Prostate gland (tissue), 2 donors: ENCODE measurements at regions not wholly inside any gene's neighbourhood (a gene's known extent, or its start where the extent isn't known, plus 50 kb on each side); places are given as distances from the start of the nearest gene placed in this dataset.

ENCODE experiments used
- DNase-seq: peaks from one replicate; pipeline ENCODE4 v3.0.0-alpha.2; 2019; ENCODE audit warnings: low spot score
- H3K27ac ChIP-seq, 2 donors: fragments of 200-600 bp; sonication (generic); 2 replicates each; pipeline ENCODE4 v1.5.1; 2017 to 2019
- H3K27me3 ChIP-seq: fragments of 200-600 bp; sonication (generic); replicated peaks from 2 replicates; pipeline ENCODE4 v1.5.1; 2019; ENCODE audit not compliant: insufficient read depth
- H3K36me3 ChIP-seq, 2 donors: fragments of 200-600 bp; sonication (generic); 1 replicate in 1 of 2; 2 replicates in 1 of 2; pipeline versions ENCODE4 v1.5.1 to v1.8.1; 2017 to 2019
- H3K4me1 ChIP-seq: fragments of 200-600 bp; sonication (generic); replicated peaks from 2 replicates; pipeline ENCODE4 v1.5.1; 2019
- H3K4me3 ChIP-seq, 2 donors: fragments of 200-600 bp; sonication (generic); 2 replicates each; pipeline ENCODE4 v1.5.1; 2017 to 2019
- H3K9me3 ChIP-seq: fragments of 200-600 bp; sonication (generic); 2 replicates; pipeline ENCODE4 v1.5.1; 2017
- CTCF ChIP-seq, 4 experiments: fragments of 200-600 bp in 2 of 4; fragments of 450-650 bp in 2 of 4; sonication (generic) in 2 of 4; IDR thresholded peaks; 1 replicate in 3 of 4; 2 replicates in 1 of 4; pipeline ENCODE4 v1.5.1; 2016 to 2019; ENCODE audit warnings: antibody characterized with exemption in 4 of 4, mild to moderate bottlenecking in 2 of 4, moderate library complexity in 2 of 4
- POLR2A ChIP-seq: fragments of 450-650 bp; IDR thresholded peaks from one replicate; pipeline ENCODE4 v1.6.1; 2016; ENCODE audit warnings: antibody characterized with exemption, mild to moderate bottlenecking
- POLR2AphosphoS5 ChIP-seq: sonication (generic); formaldehyde crosslinking; IDR thresholded peaks from one replicate; pipeline ENCODE4 v1.6.1; 2017; ENCODE audit warnings: antibody characterized with exemption
- WGBS: methylation state at CpG from one replicate; pipeline ENCODE4 v1.1.5; 2018; 5-methylcytosine and 5-hydroxymethylcytosine counted together
- intact Hi-C: fragments of 100-400 bp; cut with DNase I; formaldehyde crosslinking; loops from one replicate; pipeline ENCODE4 v1.14.2; 2022

DNA sequence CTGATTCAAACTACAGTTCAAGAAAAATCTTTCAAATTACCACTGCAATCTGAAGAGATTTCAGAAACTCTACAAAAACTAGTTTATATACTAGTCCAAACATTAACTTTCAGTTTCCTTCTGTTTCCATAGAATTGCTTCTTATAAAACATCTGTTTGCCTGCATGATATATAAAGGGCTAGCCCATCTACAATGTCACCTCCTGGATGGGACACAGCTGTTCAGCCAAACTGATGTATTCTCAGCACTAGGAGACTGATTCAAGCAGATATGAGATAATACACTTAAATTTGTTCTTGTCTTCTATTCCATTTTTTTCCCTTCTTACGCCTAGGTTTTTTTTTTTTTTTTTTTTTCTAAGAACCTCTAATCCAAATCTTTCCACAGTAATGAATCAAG is 1569.7 kb upstream of the IGFBP7 start:
- 55% methylated on average over 1 of the region's 1 CpG for WGBS
- H3K27me3 ChIP-seq: no peaks in the 10 kb centered on the region
- H3K4me1 ChIP-seq: no peaks in the 10 kb centered on the region
- no peak for DNase-seq
- no peaks in the 10 kb centered on the region for H3K9me3 ChIP-seq
- intact Hi-C loops: no loop called here
- no peak overlapping the region for H3K27ac ChIP-seq
- no peak overlapping the region for H3K4me3 ChIP-seq
- H3K36me3 ChIP-seq: no peaks in the 10 kb centered on the region
- TF ChIP-seq POLR2A: no peak
- TF ChIP-seq POLR2AphosphoS5: no peak
- no peak for TF ChIP-seq CTCF (IDR thresholded peaks at IDR 0.05)

DNA sequence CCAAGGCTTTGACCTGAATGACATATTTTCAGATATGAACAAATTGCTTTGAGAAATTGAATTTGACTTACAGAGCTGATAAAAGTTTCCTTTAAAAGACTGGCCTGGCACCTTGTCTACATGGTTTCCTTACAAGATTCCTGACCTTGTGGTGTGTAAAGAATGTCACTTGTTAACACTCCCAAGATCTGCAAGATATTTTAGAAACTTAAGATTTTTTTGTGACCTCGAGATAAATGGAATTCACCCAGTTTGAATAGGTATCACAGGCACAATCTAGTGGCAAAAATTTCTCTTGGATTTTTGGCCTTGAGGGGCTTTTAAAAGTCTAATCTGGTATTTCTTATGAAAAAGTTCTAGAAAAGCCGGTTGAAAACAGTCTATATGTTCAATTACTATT is 1568.9 kb upstream of the IGFBP7 start:
- intact Hi-C loops: no loop called here
- WGBS: 74% methylated on average over 2 of the region's 2 CpGs

DNA sequence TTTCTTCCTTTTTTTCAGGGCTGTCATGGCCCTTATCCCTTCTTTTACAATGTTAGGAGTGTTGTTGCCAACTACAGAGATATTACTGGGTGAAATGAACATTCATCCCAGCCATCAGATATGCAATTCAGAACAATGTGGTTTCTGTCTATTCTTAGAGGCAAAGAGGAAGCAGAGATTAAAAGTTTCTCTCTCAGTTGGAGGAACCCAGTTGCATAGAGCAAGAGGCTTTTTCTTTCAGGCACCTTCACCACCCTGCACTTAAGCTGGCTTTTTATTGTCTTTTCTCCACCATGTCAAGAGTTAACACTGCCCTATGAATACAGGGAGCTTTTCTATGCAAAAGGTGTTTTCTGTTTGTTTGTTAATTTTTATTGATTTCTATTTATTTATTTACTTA is 1559.6 kb upstream of the IGFBP7 start:
- Histone ChIP-seq H3K4me3 (no peak overlapping the region), H3K9me3 (no peaks in the 10 kb centered on the region), H3K4me1 (no peaks in the 10 kb centered on the region), H3K36me3 (no peaks in the 10 kb centered on the region), H3K27ac (no peak overlapping the region), H3K27me3 (no peaks in the 10 kb centered on the region)
- intact Hi-C loops: no loop called here
- no peak for DNase-seq
- TF ChIP-seq POLR2AphosphoS5 (no peak), POLR2A (no peak), CTCF (IDR thresholded peaks at IDR 0.05) (no peak)

More for the DNA sequence above, 1568.9 kb upstream of the IGFBP7 start:
- H3K4me1 ChIP-seq: no peaks in the 10 kb centered on the region
- H3K9me3 ChIP-seq: no peaks in the 10 kb centered on the region
- H3K27ac ChIP-seq: no peak overlapping the region
- no peak overlapping the region for H3K4me3 ChIP-seq
- no peaks in the 10 kb centered on the region for H3K27me3 ChIP-seq
- no peak for DNase-seq
- TF ChIP-seq POLR2A (no peak), POLR2AphosphoS5 (no peak), CTCF (IDR thresholded peaks at IDR 0.05) (no peak)
- H3K36me3 ChIP-seq: no peaks in the 10 kb centered on the region

DNA sequence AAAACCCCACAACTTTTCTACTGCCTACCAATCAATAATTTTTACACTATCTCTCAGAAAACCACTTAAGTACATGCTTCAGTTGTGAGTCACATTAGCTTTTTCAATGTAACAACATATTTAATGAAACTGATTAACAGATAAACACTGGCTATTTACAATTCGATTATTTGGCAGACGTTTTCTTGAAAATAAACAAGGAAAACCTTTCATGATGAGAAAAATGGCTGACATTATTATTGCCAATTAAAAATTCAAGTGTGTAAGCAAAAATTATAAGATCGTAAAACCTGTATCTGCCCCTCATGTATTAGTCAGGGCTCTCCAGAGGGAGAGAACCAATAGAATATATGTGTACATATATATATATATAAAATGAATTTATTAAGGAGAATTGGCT is 1555.5 kb upstream of the IGFBP7 start:
- no peak for TF ChIP-seq POLR2A
- TF ChIP-seq POLR2AphosphoS5: no peak
- no peak for TF ChIP-seq CTCF (IDR thresholded peaks at IDR 0.05)
- Histone ChIP-seq H3K27me3 (no peaks in the 10 kb centered on the region), H3K4me1 (no peaks in the 10 kb centered on the region), H3K9me3 (no peaks in the 10 kb centered on the region), H3K36me3 (no peaks in the 10 kb centered on the region), H3K27ac (no peak overlapping the region), H3K4me3 (no peak overlapping the region)
- intact Hi-C loops: no loop called here
- 31% methylated on average over 3 of the region's 3 CpGs for WGBS
- no peak for DNase-seq

- Histone ChIP-seq H3K36me3 (no peaks in the 10 kb centered on the region), H3K27me3 (no peaks in the 10 kb centered on the region), H3K9me3 (no peaks in the 10 kb centered on the region), H3K4me1 (no peaks in the 10 kb centered on the region), H3K4me3 (no peak overlapping the region), H3K27ac (no peak overlapping the region)
- DNase-seq: no peak
- TF ChIP-seq CTCF (IDR thresholded peaks at IDR 0.05) (no peak), POLR2AphosphoS5 (no peak), POLR2A (no peak)
- intact Hi-C loops: no loop called here
- WGBS: 82% methylated on average over 2 of the region's 2 CpGs
Observed at GRCh38 chr4:58658701-58659100, 1548.5 kb upstream of the IGFBP7 start.
